Mucosa of descending colon (tissue), 3 donors: ENCODE measurements at regions not wholly inside any gene's neighbourhood (a gene's known extent, or its start where the extent isn't known, plus 50 kb on each side); places are given as distances from the start of the nearest gene placed in this dataset.

Source experiments
- ATAC-seq: fragments of 200-7000 bp; cut with Tn5 transposase; one replicate; pipeline ENCODE4 v1.9.1; 2020; ENCODE audit warnings: mild to moderate bottlenecking, moderate library complexity
- DNase-seq, 3 donors: peaks; one replicate each; pipeline ENCODE4 v3.0.0-alpha.2; 2020
- H3K36me3 ChIP-seq: fragments of 200-600 bp; one replicate; pipeline ENCODE4 v1.8.0; 2021; ENCODE audit warnings: low read depth, mild to moderate bottlenecking
- H3K4me1 ChIP-seq: fragments of 200-600 bp; one replicate; pipeline ENCODE4 v1.8.0; 2021; ENCODE audit warnings: low read depth, mild to moderate bottlenecking
- H3K4me3 ChIP-seq: fragments of 200-600 bp; one replicate; pipeline ENCODE4 v1.8.0; 2021; ENCODE audit warnings: mild to moderate bottlenecking
- H3K9me3 ChIP-seq: fragments of 200-600 bp; one replicate; pipeline ENCODE4 v1.8.0; 2021; ENCODE audit warnings: mild to moderate bottlenecking
- intact Hi-C, 2 donors: fragments of 100-400 bp; cut with DNase I in 1 of 2; cut with micrococcal nuclease in 1 of 2; formaldehyde crosslinking; loops; one replicate each; pipeline versions ENCODE4 v1.11.0 to v1.11.1; 2022; cut with DNase I, micrococcal nuclease
- TF ChIP-seq, protein P1 (sequence below): fragments of 200-600 bp; IDR thresholded peaks from one replicate; pipeline ENCODE4 v1.8.0; 2022; ENCODE audit warnings: antibody characterized with exemption, mild to moderate bottlenecking
- donor health status: DM: no; HTN: no; CAD: no; lungs with moderate emphysema.
- donor health status: DM: no; HTN: no; CAD: no.
- donor health status: DM: no; HTN: yes; CAD: no.

DNA sequence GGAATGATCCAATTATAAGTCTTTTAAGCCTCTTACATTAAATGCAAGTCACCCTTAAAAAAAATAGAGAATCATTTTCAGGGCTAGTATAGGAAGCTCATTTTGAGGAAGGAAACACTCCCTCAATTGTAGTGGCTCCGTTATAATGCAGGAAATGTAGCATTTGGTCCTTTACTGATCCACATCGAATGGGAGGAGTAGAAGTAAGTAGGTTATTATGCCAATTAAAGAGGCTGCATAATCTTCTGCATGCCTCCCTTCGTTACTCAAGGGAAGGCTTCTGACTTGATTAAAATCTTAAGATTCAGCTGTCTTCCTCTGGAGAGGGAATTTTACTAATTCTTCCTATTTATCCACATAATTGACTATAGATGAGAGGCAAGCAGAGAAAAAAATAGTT is 579.2 kb upstream of the COX7C start:
- intact Hi-C loops, result no loop called here
- Histone ChIP-seq H3K4me3 (no peak overlapping the region), H3K36me3 (no peaks in the 10 kb centered on the region), H3K9me3 (no peaks in the 10 kb centered on the region), H3K4me1 (no peaks in the 10 kb centered on the region)
- ATAC-seq (no peak), DNase-seq (no peak)
- TF ChIP-seq, protein P1, sequence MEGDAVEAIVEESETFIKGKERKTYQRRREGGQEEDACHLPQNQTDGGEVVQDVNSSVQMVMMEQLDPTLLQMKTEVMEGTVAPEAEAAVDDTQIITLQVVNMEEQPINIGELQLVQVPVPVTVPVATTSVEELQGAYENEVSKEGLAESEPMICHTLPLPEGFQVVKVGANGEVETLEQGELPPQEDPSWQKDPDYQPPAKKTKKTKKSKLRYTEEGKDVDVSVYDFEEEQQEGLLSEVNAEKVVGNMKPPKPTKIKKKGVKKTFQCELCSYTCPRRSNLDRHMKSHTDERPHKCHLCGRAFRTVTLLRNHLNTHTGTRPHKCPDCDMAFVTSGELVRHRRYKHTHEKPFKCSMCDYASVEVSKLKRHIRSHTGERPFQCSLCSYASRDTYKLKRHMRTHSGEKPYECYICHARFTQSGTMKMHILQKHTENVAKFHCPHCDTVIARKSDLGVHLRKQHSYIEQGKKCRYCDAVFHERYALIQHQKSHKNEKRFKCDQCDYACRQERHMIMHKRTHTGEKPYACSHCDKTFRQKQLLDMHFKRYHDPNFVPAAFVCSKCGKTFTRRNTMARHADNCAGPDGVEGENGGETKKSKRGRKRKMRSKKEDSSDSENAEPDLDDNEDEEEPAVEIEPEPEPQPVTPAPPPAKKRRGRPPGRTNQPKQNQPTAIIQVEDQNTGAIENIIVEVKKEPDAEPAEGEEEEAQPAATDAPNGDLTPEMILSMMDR, result no peak

DNA sequence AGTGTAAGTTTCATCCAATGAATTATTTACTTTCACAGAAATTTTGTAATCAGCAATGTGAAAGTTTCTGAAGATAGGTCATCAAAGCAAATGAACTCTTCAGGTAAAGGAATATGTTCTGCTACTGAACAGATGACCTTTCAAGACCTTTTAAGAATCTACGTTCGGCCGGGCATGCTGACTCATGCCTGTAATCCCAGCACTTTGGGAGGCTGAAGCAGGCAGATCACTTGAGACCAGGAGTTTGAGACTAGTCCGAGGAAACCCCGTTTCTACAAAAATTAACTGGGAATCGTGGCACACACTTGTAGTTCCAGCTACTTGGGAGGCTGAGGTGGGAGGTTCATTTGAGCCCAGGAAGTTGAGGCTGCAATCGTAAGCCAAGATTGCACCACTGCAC is 578.4 kb upstream of the COX7C start:
- no peaks in the 10 kb centered on the region for H3K4me1 ChIP-seq
- H3K36me3 ChIP-seq, result no peaks in the 10 kb centered on the region
- no peak overlapping the region for H3K4me3 ChIP-seq
- TF ChIP-seq, protein P1, result no peak
- ATAC-seq (no peak), DNase-seq (no peak)
- H3K9me3 ChIP-seq, result no peaks in the 10 kb centered on the region
- intact Hi-C loops, result no loop called here

DNA sequence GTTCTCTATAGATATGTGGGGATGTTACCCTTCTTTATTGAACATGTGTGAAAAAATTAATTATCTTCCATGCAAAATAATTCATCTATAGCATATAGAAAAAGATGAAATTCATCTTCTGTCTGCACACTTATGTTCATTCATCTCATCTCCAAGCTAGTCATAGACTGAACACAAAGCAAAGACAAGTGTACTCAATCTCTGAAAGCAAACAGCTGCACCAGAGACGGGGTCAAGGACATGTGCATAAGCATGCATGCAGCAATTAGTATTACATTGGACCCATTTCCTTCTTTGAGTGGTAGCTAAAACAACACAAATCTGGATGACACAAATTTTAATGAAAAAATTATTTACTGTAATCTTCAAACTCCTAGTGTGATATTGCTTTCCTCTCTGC is 547.0 kb upstream of the COX7C start:
- Histone ChIP-seq H3K9me3 (no peaks in the 10 kb centered on the region), H3K4me1 (no peaks in the 10 kb centered on the region), H3K36me3 (no peaks in the 10 kb centered on the region), H3K4me3 (no peak overlapping the region)
- TF ChIP-seq, protein P1, result no peak
- no peak for DNase-seq
- intact Hi-C loops, result no loop called here
- no peak for ATAC-seq

DNA sequence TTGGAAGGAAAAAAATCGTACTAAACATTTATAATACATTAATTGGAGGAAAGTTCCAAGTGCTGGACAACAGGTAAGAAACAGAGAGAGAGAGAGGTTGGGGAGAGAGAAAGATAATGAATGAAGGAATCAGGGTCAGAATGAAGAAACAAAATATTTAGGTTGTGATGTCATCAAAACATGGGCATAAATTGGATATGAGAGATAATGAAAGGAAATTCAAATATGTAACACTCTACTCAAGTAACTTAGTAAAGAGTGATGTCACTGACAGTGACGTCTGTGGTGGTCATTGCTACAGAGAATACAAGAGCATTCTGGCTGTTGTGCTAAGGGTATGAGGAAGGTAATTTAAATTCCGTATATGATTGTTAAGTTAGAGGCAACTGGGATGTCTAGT is 543.4 kb upstream of the COX7C start:
- Histone ChIP-seq H3K4me3 (no peak overlapping the region), H3K36me3 (no peaks in the 10 kb centered on the region), H3K4me1 (no peaks in the 10 kb centered on the region), H3K9me3 (no peaks in the 10 kb centered on the region)
- TF ChIP-seq, protein P1, result no peak
- no peak for DNase-seq
- intact Hi-C loops, result no loop called here
- no peak for ATAC-seq

DNA sequence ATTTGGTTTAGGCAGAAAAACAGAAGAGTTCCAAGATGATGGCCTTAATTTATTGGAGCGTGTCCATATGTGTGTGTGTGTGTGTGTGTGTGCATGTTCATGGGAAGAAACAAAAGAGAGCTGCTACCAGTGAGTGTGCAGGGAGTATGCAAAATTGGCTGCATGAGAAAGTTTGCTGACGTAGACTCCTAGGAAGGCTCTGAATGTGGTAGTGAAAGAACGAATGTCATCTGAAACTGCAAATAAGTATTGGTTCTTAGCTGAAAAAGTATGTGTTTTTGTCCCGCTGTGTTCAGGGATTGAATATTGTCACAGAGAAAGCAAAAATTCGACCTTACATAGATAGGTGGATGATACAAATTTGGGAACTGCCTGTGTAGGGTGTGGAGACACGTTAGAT is 542.6 kb upstream of the COX7C start:
- DNase-seq, result no peak
- intact Hi-C loops, result no loop called here
- ATAC-seq, result no peak
- Histone ChIP-seq H3K36me3 (no peaks in the 10 kb centered on the region), H3K4me1 (no peaks in the 10 kb centered on the region), H3K9me3 (no peaks in the 10 kb centered on the region), H3K4me3 (no peak overlapping the region)
- TF ChIP-seq, protein P1, result no peak

DNA sequence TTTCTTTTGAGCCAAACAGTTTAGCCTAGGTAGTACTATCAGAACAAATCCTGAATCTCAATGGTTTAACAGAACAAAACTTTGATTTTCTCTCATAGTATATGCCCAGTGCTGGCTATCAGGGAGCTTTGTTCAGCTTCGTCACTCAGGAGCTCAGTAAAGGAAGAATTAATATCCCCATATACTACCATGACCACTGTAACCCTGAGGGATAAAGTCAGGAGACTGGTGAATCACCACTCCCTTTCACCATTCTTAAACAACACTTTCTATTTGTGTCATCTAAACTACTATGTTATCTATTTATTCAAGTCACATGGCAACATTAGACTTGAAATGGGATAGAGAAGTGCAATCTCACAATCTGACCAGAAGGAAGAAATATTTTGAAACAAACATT is 522.6 kb upstream of the COX7C start:
- Histone ChIP-seq H3K4me3 (no peak overlapping the region), H3K36me3 (no peaks in the 10 kb centered on the region), H3K4me1 (no peaks in the 10 kb centered on the region), H3K9me3 (no peaks in the 10 kb centered on the region)
- DNase-seq (no peak), ATAC-seq (no peak)
- intact Hi-C loops, result no loop called here
- TF ChIP-seq, protein P1, result no peak
